Kidney epithelial cell (primary cell): ENCODE measurements at regions not wholly inside any gene's neighbourhood (a gene's known extent, or its start where the extent isn't known, plus 50 kb on each side); places are given as distances from the start of the nearest gene placed in this dataset.

Experiments used
- DNase-seq: peaks from one replicate; pipeline ENCODE4 v3.0.0-alpha.2; 2010; ENCODE audit warnings: low read depth
- H3K27me3 ChIP-seq: 2 replicates; pipeline ENCODE4 v1.6.0; 2011; ENCODE audit warnings: low read length; ENCODE audit not compliant: control insufficient read depth, insufficient read depth
- H3K36me3 ChIP-seq: 2 replicates; pipeline ENCODE4 v1.5.1; 2011; ENCODE audit warnings: low read length; ENCODE audit not compliant: control insufficient read depth, insufficient read depth
- H3K4me3 ChIP-seq: 2 replicates; pipeline ENCODE4 v1.5.1; 2011; ENCODE audit warnings: low read depth, mild to moderate bottlenecking, control low read depth, low read length
- TF ChIP-seq, protein P1 (sequence below): IDR thresholded peaks from 2 replicates; pipeline ENCODE4 v1.5.1; 2011; ENCODE audit warnings: mild to moderate bottlenecking, moderate library complexity, low read length, control low read depth, inconsistent platforms; ENCODE audit not compliant: insufficient read depth, poor library complexity, severe bottlenecking

DNA sequence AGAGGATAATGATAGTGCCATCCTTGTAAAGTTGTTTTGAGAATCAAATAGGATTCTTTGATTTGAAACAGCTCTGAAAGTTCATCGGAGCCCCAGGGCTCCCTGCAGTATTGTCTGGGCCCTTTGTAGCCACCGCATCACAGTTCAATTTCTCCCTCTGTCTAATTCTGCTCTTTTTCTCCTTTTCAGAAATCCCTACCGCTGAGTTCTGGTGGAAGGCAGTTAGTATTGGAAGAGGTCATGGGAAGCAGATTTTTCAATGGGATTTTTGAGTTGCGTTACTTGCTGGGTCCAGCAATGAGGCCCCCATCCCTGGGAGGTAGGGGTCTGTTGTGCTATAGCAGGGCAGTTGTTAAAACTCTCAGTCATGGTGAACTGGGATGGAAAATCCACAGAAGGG, 101.0 kb upstream of the DISP3 start:
- peaks cover 6% of the 10 kb centered on the region for H3K27me3 ChIP-seq
- no peak for DNase-seq
- TF ChIP-seq, protein P1, sequence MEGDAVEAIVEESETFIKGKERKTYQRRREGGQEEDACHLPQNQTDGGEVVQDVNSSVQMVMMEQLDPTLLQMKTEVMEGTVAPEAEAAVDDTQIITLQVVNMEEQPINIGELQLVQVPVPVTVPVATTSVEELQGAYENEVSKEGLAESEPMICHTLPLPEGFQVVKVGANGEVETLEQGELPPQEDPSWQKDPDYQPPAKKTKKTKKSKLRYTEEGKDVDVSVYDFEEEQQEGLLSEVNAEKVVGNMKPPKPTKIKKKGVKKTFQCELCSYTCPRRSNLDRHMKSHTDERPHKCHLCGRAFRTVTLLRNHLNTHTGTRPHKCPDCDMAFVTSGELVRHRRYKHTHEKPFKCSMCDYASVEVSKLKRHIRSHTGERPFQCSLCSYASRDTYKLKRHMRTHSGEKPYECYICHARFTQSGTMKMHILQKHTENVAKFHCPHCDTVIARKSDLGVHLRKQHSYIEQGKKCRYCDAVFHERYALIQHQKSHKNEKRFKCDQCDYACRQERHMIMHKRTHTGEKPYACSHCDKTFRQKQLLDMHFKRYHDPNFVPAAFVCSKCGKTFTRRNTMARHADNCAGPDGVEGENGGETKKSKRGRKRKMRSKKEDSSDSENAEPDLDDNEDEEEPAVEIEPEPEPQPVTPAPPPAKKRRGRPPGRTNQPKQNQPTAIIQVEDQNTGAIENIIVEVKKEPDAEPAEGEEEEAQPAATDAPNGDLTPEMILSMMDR = no peak
- H3K4me3 ChIP-seq = no peak overlapping the region
- H3K36me3 ChIP-seq = no peaks in the 10 kb centered on the region

DNA sequence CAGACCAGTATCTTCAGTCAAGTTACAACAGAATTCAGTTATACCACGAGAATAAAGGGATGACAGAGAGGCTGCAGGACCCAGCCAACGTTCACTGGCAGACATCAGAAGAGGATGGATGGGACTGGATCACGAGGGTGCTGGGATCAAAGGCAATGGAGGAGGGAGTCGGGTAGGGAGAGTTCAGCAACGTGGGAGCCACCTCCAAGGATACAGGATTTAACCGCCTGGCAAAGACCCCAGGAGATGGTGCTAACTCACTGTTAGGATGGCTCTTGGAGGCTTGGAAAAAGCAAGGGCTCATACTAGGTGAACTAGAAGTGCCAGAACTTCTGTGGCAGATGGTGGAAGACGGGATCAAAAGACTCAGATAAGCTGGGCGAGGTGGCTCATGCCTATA, 99.1 kb upstream of the DISP3 start:
- TF ChIP-seq, protein P1 = no peak
- Histone ChIP-seq H3K27me3 (peaks cover 6% of the 10 kb centered on the region), H3K4me3 (no peak overlapping the region), H3K36me3 (no peaks in the 10 kb centered on the region)
- DNase-seq = no peak

DNA sequence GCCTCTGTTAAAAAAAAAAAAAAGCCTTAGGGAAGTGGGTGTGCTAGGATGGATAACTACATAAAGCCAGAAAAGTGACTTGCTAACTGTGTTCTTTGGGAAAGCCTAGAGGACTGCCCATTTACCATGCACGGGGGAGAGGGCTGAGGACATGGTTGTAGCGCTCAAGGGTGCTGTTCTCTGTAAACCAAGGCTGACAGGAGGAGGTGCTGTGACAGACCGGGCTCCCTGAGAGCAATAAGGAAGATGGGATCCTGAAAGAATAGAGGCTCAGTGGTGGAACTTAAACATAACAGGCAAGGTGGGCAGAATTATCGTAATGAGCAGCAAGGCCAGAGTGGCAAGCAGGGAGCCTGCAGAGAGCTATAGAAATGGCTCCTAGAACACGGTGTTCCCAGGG, 98.5 kb upstream of the DISP3 start:
- TF ChIP-seq, protein P1 = no peak
- no peak for DNase-seq
- H3K27me3 ChIP-seq = peaks cover 6% of the 10 kb centered on the region
- H3K36me3 ChIP-seq = no peaks in the 10 kb centered on the region
- H3K4me3 ChIP-seq = no peak overlapping the region

DNA sequence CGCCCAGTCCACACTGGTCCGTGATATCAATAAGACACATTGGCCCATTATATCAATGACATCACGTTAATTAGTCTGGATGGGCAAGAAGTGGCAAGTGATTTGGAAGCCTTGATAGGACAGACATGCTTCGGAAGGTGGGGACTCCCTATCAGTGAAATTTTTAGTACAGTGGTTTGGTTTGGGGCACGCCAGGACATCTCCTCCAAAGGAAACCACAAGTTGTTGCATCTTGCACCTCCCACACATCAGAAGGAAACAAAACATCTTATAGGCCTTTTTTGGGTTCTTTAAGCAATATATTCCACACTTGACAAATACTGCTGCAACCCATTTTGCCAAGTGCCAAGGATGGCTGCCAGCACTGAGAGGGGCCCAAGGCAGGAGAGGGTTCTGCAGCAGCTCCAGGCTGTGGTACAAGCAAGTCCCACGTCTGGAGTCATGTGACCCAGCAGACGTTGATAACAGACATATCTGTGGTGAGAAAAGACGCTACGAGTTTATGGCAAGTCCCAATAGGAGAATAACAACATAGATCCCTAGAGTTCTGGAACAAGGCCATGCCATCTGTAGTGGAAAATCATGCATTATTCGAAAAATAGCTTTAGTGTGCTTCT, 95.3 kb upstream of the DISP3 start:
- DNase-seq = no peak
- peaks cover 4% of the 10 kb centered on the region for H3K27me3 ChIP-seq
- TF ChIP-seq, protein P1 = no peak
- H3K4me3 ChIP-seq = no peak overlapping the region
- no peaks in the 10 kb centered on the region for H3K36me3 ChIP-seq

DNA sequence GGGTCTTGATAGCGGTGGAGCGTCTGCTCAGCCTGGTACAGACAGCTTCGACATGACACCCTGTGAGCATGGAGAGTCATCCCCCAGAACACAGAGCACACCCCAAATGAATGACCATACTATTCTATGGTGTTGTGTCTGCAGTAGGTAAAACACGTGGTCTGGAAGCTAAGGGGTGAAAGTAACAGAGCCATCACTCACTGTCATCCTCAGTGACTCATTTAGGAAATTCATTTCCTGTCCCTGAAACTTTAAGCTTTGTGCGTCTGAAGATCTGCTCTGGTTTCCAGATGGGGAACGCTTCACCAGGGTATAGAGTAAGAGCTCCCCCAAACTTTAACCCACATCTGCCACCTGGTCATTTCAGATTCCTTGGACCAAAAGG, 94.8 kb upstream of the DISP3 start:
- Histone ChIP-seq H3K36me3 (no peaks in the 10 kb centered on the region), H3K27me3 (peaks cover 4% of the 10 kb centered on the region), H3K4me3 (no peak overlapping the region)
- TF ChIP-seq, protein P1 = no peak
- DNase-seq = peak; percentile 10

DNA sequence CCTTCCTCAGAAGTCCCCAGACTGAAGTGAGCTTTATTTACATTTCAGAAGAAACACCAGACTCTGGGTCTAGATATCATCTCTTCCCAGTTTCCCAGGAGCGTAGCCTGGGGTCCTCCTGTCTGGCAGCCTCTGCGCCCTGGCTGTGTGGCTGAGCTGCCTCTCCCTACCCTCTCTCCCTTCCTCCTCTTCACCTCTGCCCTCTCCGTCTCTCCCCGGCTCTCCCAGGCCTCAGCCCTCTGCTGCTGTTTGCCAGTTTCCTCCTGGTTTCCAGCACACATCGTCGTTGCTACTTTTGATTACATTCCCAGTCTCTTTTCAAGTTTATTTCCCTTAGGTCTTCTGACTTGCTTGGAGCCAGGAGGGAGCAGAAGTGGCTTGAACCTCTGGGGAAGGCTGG, 91.1 kb upstream of the DISP3 start:
- no peak for DNase-seq
- H3K36me3 ChIP-seq = no peaks in the 10 kb centered on the region
- no peak overlapping the region for H3K4me3 ChIP-seq
- TF ChIP-seq, protein P1 = no peak
- peaks cover 4% of the 10 kb centered on the region for H3K27me3 ChIP-seq
